ENCODE measurements at regions not wholly inside any gene's neighbourhood (a gene's known extent, or its start where the extent isn't known, plus 50 kb on each side); places are given as distances from the start of the nearest gene placed in this dataset.

DNA sequence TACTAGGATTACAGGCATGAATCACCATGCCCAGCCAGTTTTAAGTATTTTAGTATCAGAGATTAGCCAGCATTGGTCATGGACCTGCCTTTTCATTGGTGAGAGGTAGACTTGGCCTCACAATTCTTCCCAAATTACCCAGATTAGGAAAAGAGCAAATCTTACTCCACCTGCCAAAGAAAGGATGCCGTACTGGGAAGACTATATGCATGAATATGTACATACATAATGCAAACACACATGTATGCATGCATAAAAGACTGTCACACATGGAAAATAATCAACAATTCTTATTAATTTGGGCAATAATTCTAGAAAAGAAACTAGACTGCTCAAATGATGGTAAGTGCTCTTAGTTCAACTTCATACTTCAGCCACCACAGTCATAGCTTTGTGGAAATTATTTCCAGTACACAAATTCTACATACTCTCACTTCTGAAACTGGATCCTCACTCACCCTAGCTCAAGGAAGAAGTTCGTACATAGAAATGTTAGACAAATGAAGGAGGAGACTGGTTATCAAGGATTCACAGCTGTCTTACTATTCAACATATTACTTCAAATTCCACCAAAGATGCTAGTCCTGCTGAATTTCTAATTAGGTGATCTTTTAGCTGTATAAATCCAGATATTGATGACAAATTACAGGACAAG, 73.7 kb downstream of the MINAR2 start:
- H3K27me3 Mint-ChIP-seq, result no peaks in the 10 kb centered on the region
- no peaks in the 10 kb centered on the region for H3K36me3 Mint-ChIP-seq (ENCODE audit: low read depth)
- H3K9me3 Mint-ChIP-seq, result no peaks in the 10 kb centered on the region
- H3K27ac Mint-ChIP-seq, result no peak overlapping the region
- H3K4me3 Mint-ChIP-seq, result no peak overlapping the region
- no peaks in the 10 kb centered on the region for H3K4me1 Mint-ChIP-seq
- intact Hi-C loops (cut with micrococcal nuclease), result no loop called here
- no peak for DNase-seq

DNA sequence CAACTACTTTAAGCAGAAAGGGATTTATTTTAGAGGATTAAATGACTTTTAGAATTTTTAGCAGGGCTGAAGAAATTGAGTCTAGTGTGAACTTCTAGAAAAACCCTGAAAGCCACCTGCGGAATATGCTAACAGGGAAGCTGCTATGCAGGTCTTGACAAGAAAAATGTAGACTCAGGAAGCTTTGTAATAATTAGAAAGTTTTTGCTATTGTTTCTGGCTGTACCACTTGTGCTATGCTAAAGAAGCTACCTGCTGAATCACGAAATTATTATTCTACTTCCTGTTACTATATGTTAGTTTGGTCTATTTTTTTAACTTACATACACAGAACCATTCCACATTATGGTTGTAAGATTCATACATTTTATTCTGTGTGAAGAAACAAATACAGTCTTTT, 74.0 kb upstream of the CHSY3 start:
- intact Hi-C loops (cut with micrococcal nuclease), result no loop called here
- Mint-ChIP-seq H3K36me3 (ENCODE audit: low read depth) (no peaks in the 10 kb centered on the region), H3K9me3 (no peaks in the 10 kb centered on the region), H3K4me1 (no peaks in the 10 kb centered on the region), H3K4me3 (no peak overlapping the region), H3K27ac (no peak overlapping the region), H3K27me3 (no peaks in the 10 kb centered on the region)
- no peak for DNase-seq

DNA sequence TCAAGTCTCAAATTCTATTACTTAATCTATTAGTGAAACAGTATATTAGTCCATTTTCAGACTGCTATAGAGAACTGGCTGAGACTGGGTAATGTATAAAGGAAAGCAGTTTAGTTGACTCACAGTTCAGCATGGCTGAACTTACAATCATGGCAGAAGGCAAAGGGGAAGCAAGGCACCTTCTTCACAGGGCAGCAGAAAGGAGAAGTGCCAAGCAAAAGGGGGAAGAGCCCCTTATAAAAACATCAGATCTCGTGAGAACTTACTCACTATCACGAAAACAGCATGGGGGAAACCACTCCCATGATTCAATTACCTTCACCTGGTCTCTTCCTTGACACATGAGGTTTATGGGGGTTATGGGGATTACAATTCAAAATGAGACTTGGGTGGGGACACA, 67.9 kb upstream of the CHSY3 start:
- Mint-ChIP-seq H3K9me3 (no peaks in the 10 kb centered on the region), H3K4me3 (no peak overlapping the region), H3K36me3 (ENCODE audit: low read depth) (no peaks in the 10 kb centered on the region), H3K27me3 (no peaks in the 10 kb centered on the region), H3K27ac (no peak overlapping the region), H3K4me1 (no peaks in the 10 kb centered on the region)
- no peak for DNase-seq
- intact Hi-C loops (cut with micrococcal nuclease), result no loop called here

DNA sequence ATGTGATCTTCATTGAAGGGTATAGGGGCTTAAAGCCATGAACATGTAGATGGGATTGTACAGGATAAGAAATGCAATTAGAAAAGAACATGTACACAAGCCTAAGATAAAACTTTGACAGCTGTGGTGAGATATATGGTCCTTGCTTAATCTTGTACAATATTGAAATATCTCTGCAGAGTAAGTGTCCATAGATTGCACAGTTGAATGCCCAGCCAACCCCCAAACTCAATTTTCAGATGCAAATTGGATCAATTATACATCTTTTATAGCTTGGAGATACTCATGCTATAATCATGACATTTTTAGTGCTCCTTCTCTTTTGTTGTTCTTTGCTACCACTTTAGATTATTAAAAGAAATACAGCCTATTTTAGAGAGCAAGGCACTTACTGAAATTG, 59.5 kb upstream of the CHSY3 start:
- H3K9me3 Mint-ChIP-seq, result no peaks in the 10 kb centered on the region
- DNase-seq, result no peak
- H3K36me3 Mint-ChIP-seq (ENCODE audit: low read depth), result no peaks in the 10 kb centered on the region
- no peak overlapping the region for H3K27ac Mint-ChIP-seq
- intact Hi-C loops (cut with micrococcal nuclease), result no loop called here
- H3K4me1 Mint-ChIP-seq, result no peaks in the 10 kb centered on the region
- H3K27me3 Mint-ChIP-seq, result no peaks in the 10 kb centered on the region
- H3K4me3 Mint-ChIP-seq, result no peak overlapping the region

DNA sequence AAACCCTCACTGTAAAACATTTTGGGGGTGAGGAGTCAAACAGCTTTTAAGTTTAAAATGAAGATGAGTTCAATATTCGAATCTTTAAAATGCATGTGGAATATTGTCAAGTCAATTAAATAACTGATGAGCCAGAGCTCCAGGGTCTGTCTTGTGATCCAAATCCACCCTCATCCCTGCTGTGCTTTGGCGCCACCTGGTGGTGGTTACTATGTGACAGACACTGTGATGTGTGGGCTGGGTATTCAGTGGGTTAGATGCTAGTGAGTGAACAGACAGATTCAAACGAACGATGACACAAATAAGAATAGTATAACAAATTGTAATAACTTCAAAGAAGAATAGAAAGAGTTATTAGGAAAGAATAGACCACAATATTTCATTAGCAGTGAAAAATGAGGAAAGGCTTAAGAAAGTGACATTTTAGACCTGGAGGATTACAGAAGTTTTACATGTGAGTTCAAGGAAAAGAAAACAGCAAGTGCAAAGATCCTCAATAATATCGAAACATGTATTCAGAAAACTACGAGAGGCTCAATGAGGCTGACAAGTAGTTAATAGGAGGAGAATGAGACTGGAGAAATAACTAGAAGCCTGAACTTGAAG, 51.4 kb upstream of the CHSY3 start:
- peak; percentile 89 for DNase-seq
- Mint-ChIP-seq H3K27me3 (no peaks in the 10 kb centered on the region), H3K4me1 (no peaks in the 10 kb centered on the region), H3K27ac (no peak overlapping the region), H3K4me3 (no peak overlapping the region), H3K36me3 (ENCODE audit: low read depth) (no peaks in the 10 kb centered on the region), H3K9me3 (no peaks in the 10 kb centered on the region)
- intact Hi-C loops (cut with micrococcal nuclease), result loop anchor here (1.0 to 10.0 kb wide), 3 partner anchors 82 to 1638 kb away; no protein-coding TSS in a partner anchor

DNA sequence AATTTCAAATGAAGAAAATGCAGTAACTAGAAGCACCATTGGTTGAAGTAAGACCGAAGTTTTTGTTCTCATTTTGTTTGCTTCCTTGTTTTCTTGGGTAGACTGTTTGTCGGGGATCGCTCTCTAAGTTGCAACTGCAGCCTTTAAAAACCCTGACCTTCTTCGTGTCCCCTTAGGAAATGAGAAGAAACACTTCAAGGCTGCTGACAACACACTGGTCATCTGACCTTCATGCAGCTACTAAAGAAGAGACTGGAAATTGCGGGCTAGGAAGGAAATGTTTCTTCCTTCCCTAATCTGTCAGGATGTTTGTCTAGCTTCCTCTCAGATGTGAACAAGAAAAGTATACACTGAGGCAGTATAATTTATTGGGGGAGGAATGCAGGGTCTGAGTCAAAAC, 50.7 kb upstream of the CHSY3 start:
- no peak overlapping the region for H3K4me3 Mint-ChIP-seq
- intact Hi-C loops (cut with micrococcal nuclease), result loop anchor here (2.0 to 10.0 kb wide), 2 partner anchors 949 to 1639 kb away; no protein-coding TSS in a partner anchor

More for the DNA sequence above, 50.7 kb upstream of the CHSY3 start:
- no peak for DNase-seq
- H3K4me1 Mint-ChIP-seq, result no peaks in the 10 kb centered on the region
- H3K36me3 Mint-ChIP-seq (ENCODE audit: low read depth), result no peaks in the 10 kb centered on the region
- no peaks in the 10 kb centered on the region for H3K9me3 Mint-ChIP-seq
- no peak overlapping the region for H3K27ac Mint-ChIP-seq
- no peaks in the 10 kb centered on the region for H3K27me3 Mint-ChIP-seq

Data from activated CD4-positive, alpha-beta T cell treated with anti-CD3 and anti-CD28 coated beads, Interleukin-2, amount 10 ng/mL, durations not matched to agents 24 days and 14 days (primary cell).